CD4-positive, alpha-beta T cell (primary cell): ENCODE measurements at regions not wholly inside any gene's neighbourhood (a gene's known extent, or its start where the extent isn't known, plus 50 kb on each side); places are given as distances from the start of the nearest gene placed in this dataset.

Source experiments
- ATAC-seq: fragments of 200-7000 bp; cut with Tn5 transposase; one replicate; pipeline ENCODE4 v1.10.0; 2022; ENCODE audit warnings: mild to moderate bottlenecking; ENCODE audit not compliant: poor library complexity
- CTCF ChIA-PET: fragments of 350-600 bp; sonication (Branson Sonifier 250); formaldehyde crosslinking; loops from one replicate; lab custom pipeline; 2021; ENCODE audit warnings: antibody characterized with exemption, inconsistent platforms; lab: Charles Lee
- POLR2A ChIA-PET: fragments of 350-600 bp; sonication (Branson Sonifier 250); formaldehyde crosslinking; loops from one replicate; lab custom pipeline; 2021; ENCODE audit warnings: antibody characterized with exemption, inconsistent platforms; lab: Charles Lee
- DNase-seq, 14 experiments: peaks; one replicate each; pipeline ENCODE4 v3.0.0-alpha.2; 2013 to 2020; ENCODE audit warnings: mixed read lengths in 2 of 14
- H3K27ac ChIP-seq, 2 donors: one replicate each; pipeline versions ENCODE4 v1.5.1 to v1.7.0; 2013; ENCODE audit warnings: low read length in 2 of 2, low read depth in 1 of 2, mild to moderate bottlenecking in 1 of 2
- H3K27me3 ChIP-seq, 2 experiments: 1 replicate in 1 of 2; 2 replicates in 1 of 2; pipeline versions ENCODE4 v1.6.1 to v1.7.0; 2013; ENCODE audit warnings: low read length in 2 of 2, control low read depth in 1 of 2, mild to moderate bottlenecking in 1 of 2, moderate library complexity in 1 of 2; ENCODE audit not compliant: insufficient read depth in 2 of 2, control insufficient read depth in 1 of 2
- H3K36me3 ChIP-seq: one replicate; pipeline ENCODE4 v1.6.1; 2013; ENCODE audit warnings: low read length, control low read depth; ENCODE audit not compliant: insufficient read depth
- H3K4me1 ChIP-seq: one replicate; pipeline ENCODE4 v1.6.1; 2013; ENCODE audit warnings: low read length, control low read depth; ENCODE audit not compliant: insufficient read depth
- H3K4me3 ChIP-seq: one replicate; pipeline ENCODE4 v1.5.1; 2013; ENCODE audit warnings: mild to moderate bottlenecking, low read length, moderate library complexity
- H3K9me3 ChIP-seq, 2 experiments: 1 replicate in 1 of 2; 2 replicates in 1 of 2; pipeline versions ENCODE4 v1.6.1 to v1.7.0; 2013; ENCODE audit warnings: low read length in 2 of 2, mild to moderate bottlenecking in 2 of 2, control low read depth in 1 of 2, moderate library complexity in 1 of 2; ENCODE audit not compliant: control insufficient read depth in 1 of 2, insufficient read depth in 1 of 2
- H3K27ac Mint-ChIP-seq: one replicate; pipeline ENCODE4 v1.8.0; 2020; ENCODE audit warnings: mixed read lengths
- H3K27me3 Mint-ChIP-seq: one replicate; pipeline ENCODE4 v1.8.0; 2021; ENCODE audit warnings: mixed read lengths
- H3K36me3 Mint-ChIP-seq: one replicate; pipeline ENCODE4 v1.8.0; 2021; ENCODE audit warnings: low read depth, mixed read lengths
- H3K4me1 Mint-ChIP-seq: one replicate; pipeline ENCODE4 v1.8.0; 2021; ENCODE audit warnings: low read depth, mixed read lengths
- H3K4me3 Mint-ChIP-seq: one replicate; pipeline ENCODE4 v1.8.0; 2020; ENCODE audit warnings: mild to moderate bottlenecking, mixed read lengths
- H3K9me3 Mint-ChIP-seq: one replicate; pipeline ENCODE4 v1.8.0; 2020; ENCODE audit warnings: mixed read lengths
- CTCF ChIP-seq: fragments of 200-600 bp; IDR thresholded peaks from one replicate; pipeline ENCODE4 v1.8.0; 2022; ENCODE audit warnings: antibody characterized with exemption, mild to moderate bottlenecking
- intact Hi-C, 2 experiments: fragments of 100-400 bp; cut with DNase I in 1 of 2; cut with micrococcal nuclease in 1 of 2; formaldehyde crosslinking; loops; one replicate each; pipeline versions ENCODE4 v1.15.1 to v1.9.0; 2023 to 2025; cut with DNase I, micrococcal nuclease

- POLR2A ChIA-PET = no interaction called here
- intact Hi-C loops = no loop called here
- Histone ChIP-seq H3K36me3 (no peaks in the 10 kb centered on the region), H3K27ac (no peak overlapping the region), H3K4me3 (no peak overlapping the region), H3K27me3 (no peaks in the 10 kb centered on the region), H3K9me3 (no peaks in the 10 kb centered on the region), H3K4me1 (peaks cover 5% of the 10 kb centered on the region)
- Mint-ChIP-seq H3K4me1 (no peaks in the 10 kb centered on the region), H3K9me3 (no peaks in the 10 kb centered on the region), H3K27ac (no peak overlapping the region), H3K4me3 (no peak overlapping the region), H3K27me3 (peaks cover 6% of the 10 kb centered on the region), H3K36me3 (no peaks in the 10 kb centered on the region)
- ATAC-seq (no peak), DNase-seq (no peak)
- CTCF ChIA-PET = no interaction called here
- no peak for TF ChIP-seq CTCF
These were observed 243.2 kb downstream of the EDEM1 start for GRCh38 chr3:5430701-5431100.

- Histone ChIP-seq H3K36me3 (no peaks in the 10 kb centered on the region), H3K4me3 (no peak overlapping the region), H3K27ac (no peak overlapping the region), H3K9me3 (no peaks in the 10 kb centered on the region), H3K27me3 (no peaks in the 10 kb centered on the region), H3K4me1 (peaks cover 3% of the 10 kb centered on the region)
- Mint-ChIP-seq H3K27me3 (peaks cover 6% of the 10 kb centered on the region), H3K36me3 (no peaks in the 10 kb centered on the region), H3K9me3 (no peaks in the 10 kb centered on the region), H3K4me3 (no peak overlapping the region), H3K27ac (no peak overlapping the region), H3K4me1 (no peaks in the 10 kb centered on the region)
- CTCF ChIA-PET = no interaction called here
- intact Hi-C loops = no loop called here
- TF ChIP-seq CTCF = no peak
- POLR2A ChIA-PET = no interaction called here
- DNase-seq (no peak), ATAC-seq (no peak)
These were observed 243.6 kb downstream of the EDEM1 start for GRCh38 chr3:5431146-5431545.

GRCh38 chr3:5431811-5432378 lies 244.4 kb downstream of the EDEM1 start:
- H3K27me3 ChIP-seq = no peaks in the 10 kb centered on the region
- no peaks in the 10 kb centered on the region for H3K4me1 ChIP-seq
- intact Hi-C loops = no loop called here
- CTCF ChIA-PET = no interaction called here
- H3K27ac ChIP-seq = no peak overlapping the region
- Mint-ChIP-seq H3K27me3 (peaks cover under 1% of the 10 kb centered on the region), H3K27ac (no peak overlapping the region), H3K4me1 (no peaks in the 10 kb centered on the region), H3K9me3 (no peaks in the 10 kb centered on the region), H3K4me3 (no peak overlapping the region), H3K36me3 (no peaks in the 10 kb centered on the region)
- H3K36me3 ChIP-seq = no peaks in the 10 kb centered on the region
- no peak overlapping the region for H3K4me3 ChIP-seq
- ATAC-seq (no peak), DNase-seq (peak in 2 of 14 experiments; percentile 27 to 49)
- no peaks in the 10 kb centered on the region for H3K9me3 ChIP-seq
- POLR2A ChIA-PET = no interaction called here
- no peak for TF ChIP-seq CTCF
